ENCODE measurements at regions not wholly inside any gene's neighbourhood (a gene's known extent, or its start where the extent isn't known, plus 50 kb on each side); places are given as distances from the start of the nearest gene placed in this dataset.

DNA sequence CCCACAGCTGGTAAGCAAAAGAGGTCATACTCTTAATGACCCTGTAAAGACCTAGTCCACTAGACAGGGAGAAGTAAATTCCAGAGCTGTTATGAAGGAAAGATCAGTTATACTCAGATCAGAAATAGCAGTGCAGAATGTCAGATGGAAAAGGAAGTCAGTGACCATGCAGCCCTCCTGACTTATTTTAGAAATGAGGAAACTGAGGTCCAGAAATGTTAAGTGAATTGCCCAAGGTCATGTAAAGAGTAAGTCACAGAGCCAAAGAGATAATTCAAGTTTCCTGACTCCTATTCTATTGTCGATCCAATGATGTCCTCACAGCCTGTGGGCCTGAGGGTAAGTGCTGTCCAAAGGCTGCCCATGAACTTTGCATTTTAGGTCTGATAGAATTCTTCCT, 214.9 kb upstream of the IL12B start:
- TF ChIP-seq, protein P1, sequence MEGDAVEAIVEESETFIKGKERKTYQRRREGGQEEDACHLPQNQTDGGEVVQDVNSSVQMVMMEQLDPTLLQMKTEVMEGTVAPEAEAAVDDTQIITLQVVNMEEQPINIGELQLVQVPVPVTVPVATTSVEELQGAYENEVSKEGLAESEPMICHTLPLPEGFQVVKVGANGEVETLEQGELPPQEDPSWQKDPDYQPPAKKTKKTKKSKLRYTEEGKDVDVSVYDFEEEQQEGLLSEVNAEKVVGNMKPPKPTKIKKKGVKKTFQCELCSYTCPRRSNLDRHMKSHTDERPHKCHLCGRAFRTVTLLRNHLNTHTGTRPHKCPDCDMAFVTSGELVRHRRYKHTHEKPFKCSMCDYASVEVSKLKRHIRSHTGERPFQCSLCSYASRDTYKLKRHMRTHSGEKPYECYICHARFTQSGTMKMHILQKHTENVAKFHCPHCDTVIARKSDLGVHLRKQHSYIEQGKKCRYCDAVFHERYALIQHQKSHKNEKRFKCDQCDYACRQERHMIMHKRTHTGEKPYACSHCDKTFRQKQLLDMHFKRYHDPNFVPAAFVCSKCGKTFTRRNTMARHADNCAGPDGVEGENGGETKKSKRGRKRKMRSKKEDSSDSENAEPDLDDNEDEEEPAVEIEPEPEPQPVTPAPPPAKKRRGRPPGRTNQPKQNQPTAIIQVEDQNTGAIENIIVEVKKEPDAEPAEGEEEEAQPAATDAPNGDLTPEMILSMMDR (IDR thresholded peaks at IDR 0.05): no peak
- TF ChIP-seq ZFX (IDR thresholded peaks at IDR 0.05; ENCODE audit: borderline replicate concordance): no peak
